Posterior cingulate gyrus (tissue), 11 donors: ENCODE measurements at regions not wholly inside any gene's neighbourhood (a gene's known extent, or its start where the extent isn't known, plus 50 kb on each side); places are given as distances from the start of the nearest gene placed in this dataset.

ENCODE experiments used
- DNase-seq, 10 donors: peaks; one replicate each; pipeline versions ENCODE4 v3.0.0 to v3.0.0-alpha.2; 2020 to 2021; ENCODE audit warnings: mixed read lengths in 3 of 10
- intact Hi-C: fragments of 100-400 bp; cut with DNase I; formaldehyde crosslinking; loops from one replicate; pipeline ENCODE4 v1.15.1; 2023

DNA sequence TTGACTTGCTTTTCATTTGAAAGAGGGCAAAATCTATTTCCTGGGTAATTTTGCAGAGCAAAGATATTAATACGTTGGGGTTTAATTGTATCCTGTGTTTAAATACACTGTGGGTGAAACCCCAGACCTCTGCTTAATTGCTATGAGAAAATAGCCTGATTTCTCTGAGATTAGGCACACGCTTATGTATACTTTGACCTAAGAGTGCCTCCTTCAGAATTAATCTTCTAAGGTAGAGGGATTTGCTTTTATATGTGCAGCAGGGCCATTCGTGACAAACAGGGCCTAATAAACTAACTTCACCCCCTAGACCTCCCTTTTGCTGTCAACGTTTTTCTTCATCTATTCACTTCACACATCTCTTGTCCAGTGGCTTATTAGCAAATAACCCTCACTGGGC is 216.9 kb upstream of the ADGRL2 start:
- DNase-seq: no peak
- intact Hi-C loops: no loop called here

DNA sequence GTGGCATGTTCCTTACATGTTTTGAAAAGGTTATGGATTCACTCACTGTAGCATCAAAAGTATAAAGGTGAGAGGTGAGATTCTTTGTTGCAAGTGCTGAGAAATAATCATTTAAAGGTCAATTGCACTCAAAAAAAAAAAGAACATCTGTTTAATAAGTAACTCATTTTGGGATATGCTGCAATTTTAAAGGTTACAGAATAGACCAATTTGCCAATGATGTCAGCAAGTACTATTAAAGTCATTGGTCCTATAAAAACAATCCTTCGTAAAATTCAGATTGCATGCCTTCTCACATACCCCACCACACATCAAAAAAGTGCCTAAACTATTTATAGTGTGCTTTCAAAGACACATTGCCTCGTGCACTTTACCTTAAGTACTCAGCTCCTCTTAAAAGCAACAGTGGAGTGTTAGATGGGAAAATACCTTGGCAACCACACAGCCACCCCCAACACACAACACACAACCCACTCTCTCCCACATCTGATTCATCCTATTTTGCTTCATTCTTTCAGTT is 218.2 kb upstream of the ADGRL2 start:
- intact Hi-C loops: no loop called here
- no peak for DNase-seq

DNA sequence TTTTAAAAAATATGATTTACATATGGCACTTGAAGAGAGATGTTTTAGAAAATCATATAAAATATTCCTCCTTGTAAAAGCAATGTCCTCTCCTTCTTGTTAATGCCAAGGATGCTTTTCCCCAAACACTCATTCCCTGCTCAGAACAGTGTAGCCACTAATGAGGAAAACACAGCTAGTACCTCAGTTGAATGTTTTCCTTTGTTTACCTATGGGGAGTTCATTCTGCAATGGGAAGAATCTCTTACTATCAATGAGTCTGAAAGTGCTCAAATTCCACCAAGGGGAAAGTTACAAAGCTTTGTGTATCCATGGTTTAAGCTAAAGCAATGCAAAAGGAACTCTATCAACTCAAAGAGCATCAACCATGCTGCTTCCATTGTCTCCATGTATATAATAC is 221.9 kb upstream of the ADGRL2 start:
- intact Hi-C loops: no loop called here
- no peak for DNase-seq

DNA sequence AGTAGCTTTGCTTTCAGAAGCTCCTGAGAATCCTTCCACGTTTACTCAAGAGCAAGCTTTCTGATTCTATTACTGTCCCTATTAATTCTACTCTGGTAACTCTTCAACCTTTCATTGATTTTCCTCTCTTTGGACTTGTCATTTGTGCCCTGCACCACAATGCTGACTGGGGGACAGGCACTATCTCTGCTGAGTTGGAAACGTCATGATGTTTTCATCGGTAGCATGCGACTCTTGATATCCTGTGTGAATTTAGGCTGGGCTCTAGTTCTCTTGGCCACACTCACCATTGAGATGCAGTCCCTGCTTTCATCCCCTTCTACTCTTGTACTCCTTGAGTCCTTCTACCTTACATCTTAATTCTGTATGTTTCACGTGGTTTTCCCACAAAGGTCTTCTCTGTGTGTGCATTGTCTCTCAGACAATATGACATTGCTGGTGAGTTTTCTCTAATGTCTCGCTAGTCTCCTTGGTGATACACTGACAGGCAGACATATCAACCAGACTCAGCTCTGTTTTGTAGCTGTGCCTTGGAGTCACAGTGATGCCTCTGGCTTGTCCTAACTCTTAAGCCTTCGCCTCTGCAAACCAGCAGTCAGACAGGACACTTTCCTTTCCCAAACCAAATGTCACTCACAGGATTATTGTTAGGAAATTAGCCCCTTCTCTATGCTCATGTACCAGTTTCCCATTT is 223.6 kb upstream of the ADGRL2 start:
- DNase-seq: no peak
- intact Hi-C loops: no loop called here

DNA sequence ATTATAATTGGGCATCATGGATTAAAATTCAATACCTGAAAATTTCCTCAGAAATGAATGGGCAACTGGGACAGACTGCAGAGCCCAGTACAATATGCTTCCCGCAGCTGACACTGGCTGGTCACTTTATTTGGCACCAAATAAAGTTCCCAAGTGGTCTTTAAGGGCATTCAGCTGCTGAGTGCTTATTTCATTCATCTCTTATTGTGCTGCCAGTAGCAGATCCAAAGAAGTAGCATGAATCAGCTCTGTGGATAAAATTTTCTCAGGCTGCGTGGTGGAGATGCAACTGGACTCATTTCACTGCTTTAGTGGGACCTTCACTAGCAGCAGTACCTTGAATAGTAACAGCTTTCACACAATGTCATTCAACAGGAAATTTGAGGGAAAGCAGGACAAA is 226.3 kb upstream of the ADGRL2 start:
- intact Hi-C loops: no loop called here
- no peak for DNase-seq

DNA sequence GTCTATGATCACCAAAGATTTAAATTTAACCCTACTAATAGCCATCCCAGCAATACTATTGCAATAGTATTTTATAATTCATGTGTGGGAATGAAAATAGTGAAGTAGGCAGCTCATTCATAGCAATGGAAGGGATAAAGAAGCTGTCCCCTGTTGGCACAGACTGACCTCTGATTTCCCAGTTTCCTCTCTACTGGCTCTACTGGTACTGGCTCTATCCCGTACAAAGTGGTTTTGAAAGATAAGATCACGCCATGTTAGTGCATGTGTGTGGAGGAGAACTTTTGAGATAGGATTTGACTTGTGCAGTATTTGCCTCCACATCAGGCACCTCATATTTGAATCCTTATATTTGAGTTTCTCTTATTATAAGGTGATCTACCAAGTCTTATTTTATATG is 227.3 kb upstream of the ADGRL2 start:
- DNase-seq: no peak
- intact Hi-C loops: no loop called here

DNA sequence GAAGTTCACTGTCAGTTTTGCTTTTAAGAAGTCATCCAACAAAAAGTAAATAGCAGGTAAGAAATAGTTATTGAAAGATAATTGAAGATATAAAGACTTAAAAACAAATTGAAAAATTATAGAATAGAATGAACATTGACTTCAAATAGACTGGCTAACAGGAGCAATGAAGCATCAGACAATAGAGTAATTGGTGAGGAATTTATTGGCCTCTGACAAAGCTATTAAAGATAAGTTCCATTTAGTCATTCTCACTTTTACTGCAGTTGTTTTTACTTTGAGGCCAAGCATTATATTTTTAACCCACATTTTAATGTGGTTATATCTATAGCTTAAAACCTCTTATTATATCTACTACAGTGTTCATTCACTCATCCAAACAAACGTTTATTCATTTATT is 228.8 kb upstream of the ADGRL2 start:
- no peak for DNase-seq
- intact Hi-C loops: no loop called here

DNA sequence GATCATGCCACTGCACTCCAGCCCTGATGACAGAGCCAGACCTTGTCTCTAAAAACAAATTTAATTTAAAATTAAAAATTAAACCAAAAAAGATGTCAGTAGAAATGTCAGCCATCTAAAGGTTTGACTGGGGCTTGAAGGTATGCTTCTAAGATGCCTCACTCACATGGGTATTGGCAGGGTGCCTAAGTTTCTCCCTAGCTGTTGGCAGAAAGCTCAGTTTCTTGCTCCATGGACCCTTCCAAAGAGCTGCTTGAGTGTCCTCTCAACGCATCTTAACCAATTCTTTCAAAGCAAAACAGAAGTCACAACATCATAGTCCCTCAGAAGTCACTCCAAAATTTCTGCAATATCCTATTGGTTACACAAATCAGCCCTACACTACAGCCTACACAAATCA is 231.0 kb upstream of the ADGRL2 start:
- DNase-seq: no peak
- intact Hi-C loops: no loop called here

DNA sequence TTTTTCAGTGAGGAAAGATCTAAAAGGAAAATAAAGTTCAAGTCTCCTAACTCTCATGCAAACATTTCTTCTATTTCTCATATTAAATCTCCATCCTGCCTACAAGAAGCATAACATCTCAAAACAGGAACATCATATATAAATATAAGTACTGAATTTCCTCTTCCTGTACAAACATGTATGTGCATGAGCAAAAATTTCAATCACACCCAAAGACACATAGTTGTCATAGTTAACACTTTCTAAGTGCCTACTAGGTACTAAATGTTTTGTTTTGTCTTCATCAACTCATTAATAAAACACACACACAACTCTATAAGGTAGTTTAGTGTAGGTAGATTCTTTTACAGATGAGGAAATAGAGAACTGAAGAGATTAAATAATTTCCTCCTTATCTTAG is 237.1 kb upstream of the ADGRL2 start:
- no peak for DNase-seq
- intact Hi-C loops: no loop called here

DNA sequence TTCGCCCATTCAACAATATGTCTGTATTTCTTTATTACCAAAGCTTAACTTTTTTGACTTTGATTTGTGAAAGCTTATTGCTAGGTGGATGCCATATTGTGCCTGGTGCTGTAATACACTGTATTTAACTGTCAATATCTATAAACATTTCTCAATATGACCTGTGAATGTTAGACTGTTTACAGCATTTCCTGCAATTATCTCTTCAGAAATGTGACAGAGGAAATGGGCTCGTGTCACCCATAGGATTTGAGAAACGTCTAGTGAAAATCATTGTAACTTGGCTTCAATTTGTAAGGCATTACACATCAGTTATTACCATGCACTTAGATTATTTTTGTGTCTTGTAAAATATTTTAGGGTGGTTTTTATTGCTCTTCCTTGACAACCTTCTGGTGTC is 237.8 kb upstream of the ADGRL2 start:
- no peak for DNase-seq
- intact Hi-C loops: no loop called here

DNA sequence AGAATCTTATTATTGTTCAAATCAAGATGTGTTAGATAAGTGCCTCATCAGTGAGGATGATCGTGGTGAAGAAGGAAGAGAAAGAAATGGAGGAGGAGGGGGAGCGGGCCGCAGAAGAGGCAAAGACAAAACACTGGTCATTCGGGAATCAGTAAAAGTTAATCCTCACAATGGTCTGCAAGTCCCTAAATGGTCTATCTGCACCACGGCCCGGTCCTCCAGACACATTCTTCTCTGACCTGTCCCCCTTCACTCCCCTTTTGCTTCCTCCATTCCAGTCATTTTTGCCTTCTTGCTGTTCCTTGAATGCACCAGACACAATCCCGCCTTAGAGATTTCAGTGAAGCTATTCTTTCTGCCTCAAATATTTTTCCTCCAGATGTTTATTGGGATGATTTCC is 240.1 kb upstream of the ADGRL2 start:
- DNase-seq: no peak
- intact Hi-C loops: no loop called here

DNA sequence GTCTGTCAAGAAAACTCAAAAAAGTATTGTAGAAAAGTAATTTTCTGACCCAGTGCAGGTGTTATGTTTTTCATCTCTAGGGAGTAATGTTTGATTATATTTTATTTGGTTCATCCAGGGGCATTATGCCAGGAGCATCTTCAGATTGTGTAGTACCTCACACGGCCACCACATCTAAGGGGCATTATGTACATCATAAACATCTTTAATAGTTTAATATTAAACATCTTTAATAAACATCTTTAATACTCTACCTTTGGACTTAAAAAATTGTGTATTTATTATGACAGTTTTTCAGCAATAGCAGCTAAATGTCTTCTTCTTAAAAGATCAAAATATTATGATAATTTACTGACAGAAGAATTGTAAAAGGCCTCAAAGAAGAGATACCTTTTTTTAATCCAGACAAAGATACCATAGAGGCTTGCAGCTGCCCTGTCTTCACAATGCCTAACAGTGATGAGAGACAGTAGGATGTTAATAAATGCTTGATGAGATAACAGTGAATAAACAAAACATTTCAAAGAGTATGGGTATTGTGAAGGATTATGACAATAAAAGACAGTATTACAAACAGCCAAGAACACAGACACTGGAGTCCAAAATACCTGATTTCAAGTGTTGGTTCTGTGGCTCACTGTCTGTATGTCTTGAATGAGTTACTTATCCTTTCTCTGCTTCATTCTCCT is 240.9 kb upstream of the ADGRL2 start:
- intact Hi-C loops: no loop called here
- no peak for DNase-seq

DNA sequence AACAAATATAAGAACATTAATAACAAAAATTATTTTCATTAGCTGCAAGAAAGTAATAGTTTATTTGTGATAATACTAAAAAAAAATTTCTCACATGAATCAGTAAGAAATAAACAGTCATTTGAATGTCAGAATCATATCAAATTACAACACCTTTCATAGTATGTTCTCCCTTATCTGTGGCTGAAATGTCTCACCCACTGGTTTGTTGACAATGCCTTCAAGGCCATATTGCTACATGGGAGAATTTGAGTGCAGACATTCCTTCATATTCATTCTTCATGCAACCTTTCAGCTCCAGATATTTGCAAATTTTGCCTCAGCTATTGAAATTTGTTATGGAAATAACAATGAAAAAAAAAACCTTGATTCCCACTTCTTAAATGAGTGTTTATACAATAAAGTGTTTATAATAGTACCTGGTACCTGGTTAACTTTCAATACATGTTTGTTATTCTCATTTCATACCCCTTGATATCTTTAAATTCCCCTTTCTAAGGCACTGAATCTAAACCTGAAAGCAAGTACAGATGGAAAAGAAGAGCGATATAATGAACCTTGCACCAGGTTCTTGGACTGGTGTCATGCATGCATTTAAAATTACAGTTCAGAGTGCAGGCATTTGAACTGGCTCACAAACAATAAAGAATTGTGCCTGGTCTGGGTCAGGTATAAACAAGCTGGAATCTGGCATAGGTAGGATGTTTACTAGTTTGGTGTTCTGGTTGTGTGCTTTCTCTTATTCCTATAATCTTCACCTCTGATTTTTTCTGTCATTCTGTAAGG is 242.2 kb upstream of the ADGRL2 start:
- no peak for DNase-seq
- intact Hi-C loops: no loop called here

DNA sequence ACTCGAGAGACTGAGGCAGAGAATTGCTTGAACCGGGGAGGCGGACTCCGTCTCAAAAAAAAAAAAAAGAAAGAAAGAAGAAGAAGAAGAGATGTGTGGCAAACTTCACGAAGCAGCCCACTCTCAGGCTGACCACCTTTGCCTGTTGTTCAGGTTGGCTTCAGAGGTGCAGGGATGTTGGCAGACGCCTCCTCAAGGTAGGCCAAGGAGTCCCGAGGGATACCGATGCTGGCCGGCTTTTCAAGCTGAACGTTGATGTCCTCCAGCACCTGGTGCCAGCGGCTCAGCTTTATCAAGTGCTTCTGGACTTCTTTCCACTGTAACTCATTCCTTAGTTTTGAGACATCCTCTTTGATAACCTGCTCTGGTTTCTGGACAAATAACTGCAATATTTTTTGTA is 243.8 kb upstream of the ADGRL2 start:
- intact Hi-C loops: no loop called here
- DNase-seq: no peak

DNA sequence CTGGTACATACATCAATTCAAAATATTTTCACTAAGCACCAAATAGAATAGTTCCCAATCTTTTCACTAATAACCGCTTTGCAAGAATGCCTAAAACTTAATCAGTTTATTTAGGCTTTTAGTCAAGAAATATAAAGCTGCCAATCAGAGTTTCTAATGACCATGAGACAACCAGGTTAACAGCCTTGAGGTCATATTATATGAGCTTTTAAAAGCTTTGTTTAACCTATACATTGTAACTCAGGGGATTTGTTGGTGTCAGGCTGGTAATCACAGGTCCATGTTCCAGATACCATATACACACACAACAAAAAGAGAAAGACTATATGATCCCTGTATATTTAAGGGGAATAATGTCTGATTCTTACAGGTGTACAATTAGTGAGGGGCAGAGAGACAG is 246.2 kb upstream of the ADGRL2 start:
- intact Hi-C loops: no loop called here

DNA sequence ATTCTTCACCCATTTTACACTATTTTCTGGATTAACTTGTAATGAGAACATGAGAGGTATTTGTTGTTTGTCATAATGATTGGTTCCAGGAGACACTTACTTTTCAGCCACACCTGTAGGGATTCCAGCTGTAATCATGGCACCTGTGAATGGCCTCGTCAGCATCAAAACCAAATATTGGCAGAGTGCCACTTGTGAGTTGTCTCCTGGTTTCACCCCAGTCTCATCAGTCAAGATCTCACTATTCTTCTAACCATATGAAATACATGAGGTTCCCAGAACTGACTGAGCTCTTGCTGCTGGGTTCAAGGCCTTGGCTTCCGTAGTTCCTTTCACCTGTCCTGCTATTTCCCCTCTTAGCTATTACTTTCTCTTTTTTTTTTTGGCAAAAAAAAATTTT is 246.6 kb upstream of the ADGRL2 start:
- intact Hi-C loops: no loop called here

More for the DNA sequence above, 246.2 kb upstream of the ADGRL2 start:
- no peak for DNase-seq

DNA sequence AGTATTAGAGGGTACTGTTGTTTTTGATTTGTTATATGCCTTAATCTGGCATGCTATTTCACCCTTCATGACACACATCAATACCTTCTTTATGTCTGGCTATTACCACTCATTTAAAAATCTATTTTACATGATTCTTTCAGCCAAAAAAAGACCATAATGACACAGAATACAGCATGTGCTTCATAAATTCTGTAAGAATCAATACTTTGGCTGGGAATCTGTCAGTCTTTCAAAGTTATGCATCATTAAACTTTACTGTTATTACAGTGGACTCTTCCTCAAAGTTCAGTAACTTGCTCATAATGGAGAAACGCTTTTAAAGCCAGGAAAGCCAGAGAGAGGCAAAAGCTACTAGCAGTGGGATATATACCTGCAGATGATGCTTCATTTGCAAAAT is 247.2 kb upstream of the ADGRL2 start:
- DNase-seq: no peak
- intact Hi-C loops: no loop called here

More for the DNA sequence above, 246.6 kb upstream of the ADGRL2 start:
- no peak for DNase-seq

DNA sequence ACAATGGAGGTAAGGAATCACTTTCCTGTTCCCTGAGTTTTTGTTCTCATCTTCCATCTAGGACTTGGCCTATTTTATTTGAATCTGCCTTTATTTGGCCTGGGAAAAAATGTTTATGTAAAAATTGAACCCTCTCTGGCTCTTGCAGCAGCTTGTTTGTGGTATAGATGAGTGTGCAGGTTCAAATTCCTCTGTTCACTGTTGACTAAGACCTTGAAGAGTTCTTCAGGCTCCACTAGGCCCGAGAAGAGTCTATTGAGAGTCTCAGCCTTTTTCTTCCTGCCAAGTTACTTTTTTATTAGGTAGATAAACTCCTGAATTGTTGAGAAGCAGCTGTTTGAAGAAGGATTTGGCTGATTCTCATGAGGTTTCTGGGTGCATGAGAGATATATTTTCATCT is 248.8 kb upstream of the ADGRL2 start:
- intact Hi-C loops: no loop called here
- DNase-seq: no peak

DNA sequence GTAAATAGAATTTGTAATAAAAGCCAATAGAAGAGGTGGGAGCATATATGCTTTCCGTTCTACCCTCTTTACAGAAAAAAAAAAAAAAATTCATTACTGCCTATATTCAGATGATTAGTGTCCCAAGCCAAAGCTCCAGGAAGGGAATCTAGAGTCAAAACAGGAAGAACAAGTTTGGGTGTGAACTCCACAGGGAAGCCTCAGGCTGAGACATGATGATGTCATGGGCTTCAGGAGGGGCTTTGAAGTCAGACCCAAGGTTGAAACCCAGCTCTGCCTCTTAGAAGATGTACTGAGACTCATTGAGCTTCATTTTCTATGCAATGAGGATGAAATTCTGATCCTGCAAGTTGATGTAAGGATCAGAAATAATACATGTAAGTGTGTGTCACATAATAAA is 250.0 kb upstream of the ADGRL2 start:
- DNase-seq: no peak
- intact Hi-C loops: no loop called here

DNA sequence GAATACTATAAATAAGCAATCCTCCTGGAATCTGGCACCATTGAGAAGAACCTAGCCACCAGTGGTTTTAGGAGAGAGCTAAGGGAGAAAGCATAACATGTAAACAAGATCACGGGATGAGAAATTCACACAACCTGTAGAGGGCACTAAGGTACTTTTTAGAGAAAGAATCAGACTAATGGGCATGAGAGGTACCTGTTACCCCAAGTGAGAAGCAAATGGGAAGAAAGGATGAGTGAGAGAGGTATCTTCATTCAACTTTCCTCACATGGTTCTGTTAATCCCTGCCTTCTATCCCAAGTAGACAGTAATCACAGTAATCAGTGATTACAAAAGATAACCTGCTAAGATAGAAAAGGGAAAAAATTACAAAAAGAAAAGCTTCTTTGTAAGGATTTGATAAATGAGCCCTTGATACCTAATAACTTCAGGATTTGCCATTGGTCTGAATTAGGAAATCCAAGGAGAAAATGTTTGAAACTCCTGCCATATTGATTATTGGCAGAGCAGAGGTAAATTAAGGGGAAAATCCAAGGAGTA is 251.1 kb upstream of the ADGRL2 start:
- intact Hi-C loops: no loop called here
- no peak for DNase-seq

DNA sequence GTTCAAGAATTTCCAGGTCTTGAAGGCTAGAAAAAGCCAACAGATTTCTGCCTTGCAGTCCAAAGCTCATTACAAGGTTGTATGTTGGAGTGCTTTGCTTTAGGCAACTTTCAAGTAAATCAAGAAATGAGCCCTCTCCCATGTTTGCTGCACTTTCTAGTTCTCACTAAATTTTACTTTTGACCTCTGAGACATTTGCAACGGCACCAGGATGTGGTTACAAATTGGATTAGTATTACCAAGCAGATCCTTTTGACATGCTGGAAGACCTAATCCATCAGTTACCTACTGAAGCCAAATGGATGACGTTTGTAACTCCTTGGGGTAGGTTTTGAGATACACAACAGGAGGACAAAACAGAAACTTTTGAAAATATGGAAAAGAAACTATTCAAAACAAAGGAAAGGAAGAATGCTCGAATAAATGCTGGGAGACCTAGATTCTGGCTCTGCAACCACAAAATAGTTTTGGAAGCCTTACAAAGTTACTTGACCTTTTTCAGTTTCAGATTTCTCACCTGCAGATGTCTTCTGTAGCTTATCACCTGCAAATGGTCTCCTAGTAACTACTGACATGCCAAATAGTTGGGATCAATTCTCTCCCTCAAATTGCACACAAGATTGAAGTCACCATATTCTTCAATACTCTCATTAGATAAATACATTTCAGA is 251.7 kb upstream of the ADGRL2 start:
- DNase-seq: no peak
- intact Hi-C loops: no loop called here
